GM12875 (cell line): ENCODE measurements at regions not wholly inside any gene's neighbourhood (a gene's known extent, or its start where the extent isn't known, plus 50 kb on each side); places are given as distances from the start of the nearest gene placed in this dataset.
"Not testable (repeated sequence)": the region's sequence is repeated elsewhere in the genome, so short reads cannot be mapped to it uniquely, and the experiment has no call there.

Experiments used
- H3K4me3 ChIP-seq: one replicate; pipeline ENCODE4 v1.5.1; 2011; ENCODE audit warnings: low read depth, low read length, control low read depth
- TF ChIP-seq, protein P1 (sequence below): IDR thresholded peaks from 2 replicates; pipeline ENCODE4 v1.5.1; 2011; ENCODE audit warnings: low read depth, mild to moderate bottlenecking, control low read depth, inconsistent platforms, low read length, moderate library complexity, borderline replicate concordance; ENCODE audit not compliant: insufficient read depth

GRCh38 chr3:144586382-144586781 lies 614.8 kb downstream of the DIPK2A start:
- no peak overlapping the region for H3K4me3 ChIP-seq
- TF ChIP-seq, protein P1, sequence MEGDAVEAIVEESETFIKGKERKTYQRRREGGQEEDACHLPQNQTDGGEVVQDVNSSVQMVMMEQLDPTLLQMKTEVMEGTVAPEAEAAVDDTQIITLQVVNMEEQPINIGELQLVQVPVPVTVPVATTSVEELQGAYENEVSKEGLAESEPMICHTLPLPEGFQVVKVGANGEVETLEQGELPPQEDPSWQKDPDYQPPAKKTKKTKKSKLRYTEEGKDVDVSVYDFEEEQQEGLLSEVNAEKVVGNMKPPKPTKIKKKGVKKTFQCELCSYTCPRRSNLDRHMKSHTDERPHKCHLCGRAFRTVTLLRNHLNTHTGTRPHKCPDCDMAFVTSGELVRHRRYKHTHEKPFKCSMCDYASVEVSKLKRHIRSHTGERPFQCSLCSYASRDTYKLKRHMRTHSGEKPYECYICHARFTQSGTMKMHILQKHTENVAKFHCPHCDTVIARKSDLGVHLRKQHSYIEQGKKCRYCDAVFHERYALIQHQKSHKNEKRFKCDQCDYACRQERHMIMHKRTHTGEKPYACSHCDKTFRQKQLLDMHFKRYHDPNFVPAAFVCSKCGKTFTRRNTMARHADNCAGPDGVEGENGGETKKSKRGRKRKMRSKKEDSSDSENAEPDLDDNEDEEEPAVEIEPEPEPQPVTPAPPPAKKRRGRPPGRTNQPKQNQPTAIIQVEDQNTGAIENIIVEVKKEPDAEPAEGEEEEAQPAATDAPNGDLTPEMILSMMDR, result no peak

DNA sequence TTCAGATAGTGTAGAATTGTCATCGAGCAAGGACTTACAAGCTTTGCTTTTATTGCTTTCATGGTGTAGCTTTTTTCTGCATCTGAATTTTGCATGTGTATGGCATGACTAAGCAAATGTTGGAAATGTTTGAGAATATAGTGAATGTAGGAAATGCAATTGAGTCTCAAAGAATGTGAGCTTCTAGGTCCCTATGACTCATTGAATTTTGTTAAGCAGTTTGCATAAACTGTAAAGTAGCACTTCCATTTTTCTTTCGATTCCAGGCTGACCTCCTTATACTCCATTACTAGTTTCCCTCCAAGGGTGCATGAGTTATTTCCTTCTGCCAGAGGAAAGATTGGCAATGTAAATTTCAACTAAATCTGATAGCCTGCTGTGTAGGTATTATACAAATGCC lies 619.2 kb downstream of the DIPK2A start:
- no peak overlapping the region for H3K4me3 ChIP-seq
- TF ChIP-seq, protein P1, result no peak

GRCh38 chr3:144593881-144594280 lies 622.3 kb downstream of the DIPK2A start:
- no peak overlapping the region for H3K4me3 ChIP-seq
- TF ChIP-seq, protein P1, result no peak

GRCh38 chr3:144620236-144620635 lies 648.6 kb downstream of the DIPK2A start:
- not testable (repeated sequence) for H3K4me3 ChIP-seq

- TF ChIP-seq, protein P1, result no peak
These were observed 651.2 kb downstream of the DIPK2A start for GRCh38 chr3:144622845-144623244.

DNA sequence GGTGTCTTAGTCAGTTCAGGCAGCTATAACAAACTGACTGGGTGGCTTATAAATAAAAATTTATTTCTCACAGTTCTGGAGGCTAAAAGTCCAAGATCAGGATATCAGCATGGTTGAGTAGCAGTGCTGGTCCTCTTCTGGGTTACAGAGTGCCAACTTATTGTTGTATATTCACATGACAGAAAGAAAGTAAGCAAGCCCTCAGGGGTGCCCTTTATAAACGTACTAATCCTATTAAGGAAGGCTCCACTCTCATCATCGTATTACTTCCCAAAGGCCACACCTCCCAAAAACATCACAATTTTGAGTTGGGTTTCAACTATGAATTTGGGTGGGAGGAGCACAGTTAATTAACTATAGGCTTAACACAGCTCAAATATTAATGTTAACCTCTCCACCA lies 653.0 kb downstream of the DIPK2A start:
- TF ChIP-seq, protein P1, result no peak
- H3K4me3 ChIP-seq, result no peak overlapping the region

More at GRCh38 chr3:144622845-144623244, 651.2 kb downstream of the DIPK2A start:
- no peak overlapping the region for H3K4me3 ChIP-seq

- H3K4me3 ChIP-seq, result no peak overlapping the region
- TF ChIP-seq, protein P1, result no peak
These were observed 655.2 kb downstream of the DIPK2A start for GRCh38 chr3:144626835-144627234.

GRCh38 chr3:144629381-144629780 lies 657.8 kb downstream of the DIPK2A start:
- TF ChIP-seq, protein P1, result no peak
- H3K4me3 ChIP-seq, result no peak overlapping the region
